HepG2 (cell line): ENCODE measurements at regions not wholly inside any gene's neighbourhood (a gene's known extent, or its start where the extent isn't known, plus 50 kb on each side); places are given as distances from the start of the nearest gene placed in this dataset.
A peak's percentile ranks its signal among the peaks of the same experiment; 100 is the strongest.

Experiments
- ARID4A ChIP-seq: sonication (generic); formaldehyde crosslinking; IDR thresholded peaks from 2 replicates; pipeline ENCODE4 v1.5.0; 2020; ENCODE audit warnings: mild to moderate bottlenecking, missing genetic modification reagents, borderline replicate concordance
- GABPA ChIP-seq, 2 experiments: IDR thresholded peaks; 2 replicates each; pipeline ENCODE4 v1.6.1; 2011 to 2016; ENCODE audit warnings: low read depth in 2 of 2, low read length in 1 of 2, missing biosample characterization in 1 of 2, missing genetic modification characterization in 1 of 2
- GABPB1 ChIP-seq: IDR thresholded peaks from 2 replicates; pipeline ENCODE4 v1.6.1; 2016; ENCODE audit warnings: mild to moderate bottlenecking, missing genetic modification reagents, moderate library complexity, missing compliant biosample characterization
- MYC ChIP-seq: sonication (generic); formaldehyde crosslinking; IDR thresholded peaks from 2 replicates; pipeline ENCODE4 v1.9.0; 2021; ENCODE audit warnings: missing genetic modification reagents, borderline replicate concordance
- PITX1 ChIP-seq: sonication (generic); formaldehyde crosslinking; IDR thresholded peaks from 2 replicates; pipeline ENCODE4 v1.5.1; 2020; ENCODE audit warnings: mild to moderate bottlenecking, missing genetic modification reagents
- POLR2A ChIP-seq, 2 experiments: IDR thresholded peaks; 2 replicates each; pipeline ENCODE4 v1.6.1; 2011; ENCODE audit warnings: low read depth in 2 of 2, low read length in 2 of 2, mild to moderate bottlenecking in 1 of 2, moderate library complexity in 1 of 2; ENCODE audit not compliant: insufficient read depth in 1 of 2
- POLR2G ChIP-seq: fragments of 200-400 bp; formaldehyde crosslinking; IDR thresholded peaks from 2 replicates; pipeline ENCODE4 v1.6.1; 2018; ENCODE audit warnings: mild to moderate bottlenecking, low read depth, low read length, moderate library complexity
- RXRA ChIP-seq: sonication (generic); formaldehyde crosslinking; IDR thresholded peaks from 2 replicates; pipeline ENCODE4 v1.5.1; 2020; ENCODE audit warnings: missing genetic modification reagents
- SNAI1 ChIP-seq: sonication (generic); formaldehyde crosslinking; IDR thresholded peaks from 2 replicates; pipeline ENCODE4 v1.5.0; 2020; ENCODE audit warnings: mild to moderate bottlenecking, missing genetic modification reagents, borderline replicate concordance
- SOX6 ChIP-seq, 2 experiments: fragments of 450-650 bp in 1 of 2; sonication (generic) in 1 of 2; formaldehyde crosslinking in 1 of 2; IDR thresholded peaks; 2 replicates each; pipeline versions ENCODE4 v1.4.0 to v1.6.1; 2017 to 2020; ENCODE audit warnings: antibody characterized with exemption in 1 of 2, mild to moderate bottlenecking in 1 of 2, missing genetic modification reagents in 1 of 2
- YY1 ChIP-seq: IDR thresholded peaks from 2 replicates; pipeline ENCODE4 v1.6.1; 2011; ENCODE audit warnings: low read length, low read depth, moderate library complexity, mild to moderate bottlenecking; ENCODE audit not compliant: insufficient read depth, insufficient replicate concordance
- ZFP91 ChIP-seq: sonication (generic); formaldehyde crosslinking; IDR thresholded peaks from 2 replicates; pipeline ENCODE4 v1.9.0; 2022; ENCODE audit warnings: missing genetic modification reagents, mild to moderate bottlenecking, borderline replicate concordance
- ZGPAT ChIP-seq: IDR thresholded peaks from 2 replicates; pipeline ENCODE4 v1.6.1; 2016; ENCODE audit warnings: mild to moderate bottlenecking
- ZNF30 ChIP-seq: sonication (generic); formaldehyde crosslinking; IDR thresholded peaks from 2 replicates; pipeline ENCODE4 v1.5.0; 2020; ENCODE audit warnings: mild to moderate bottlenecking, missing genetic modification reagents
- ZNF350 ChIP-seq: sonication (generic); formaldehyde crosslinking; IDR thresholded peaks from 2 replicates; pipeline ENCODE4 v1.4.0; 2020; ENCODE audit warnings: mild to moderate bottlenecking, low read depth, missing genetic modification reagents, borderline replicate concordance
- ZNF674 ChIP-seq: sonication (generic); formaldehyde crosslinking; IDR thresholded peaks from 2 replicates; pipeline ENCODE4 v1.5.0; 2020; ENCODE audit warnings: low read depth, mild to moderate bottlenecking, missing genetic modification reagents
- ZNF781 ChIP-seq: sonication (generic); formaldehyde crosslinking; IDR thresholded peaks from 2 replicates; pipeline ENCODE4 v1.5.1; 2020; ENCODE audit warnings: borderline replicate concordance, mild to moderate bottlenecking, missing genetic modification reagents; ENCODE audit errors: not compliant biosample characterization

GRCh38 chr1:65067491-65068201 is 80.4 kb upstream of the AK4 start (continued):
- TF ChIP-seq ARID4A (CRISPR knock-in tag) (peak; percentile 40; the same call in 1 of the 2 replicates), YY1 (peak; percentile 35), ZNF30 (CRISPR knock-in tag) (no peak), ZGPAT (CRISPR knock-in tag) (peak; percentile 57; the same call in 1 of the 2 replicates), POLR2A (IDR thresholded peaks at IDR 0.05; ENCODE audit: insufficient read depth in 1 of 2, low read depth in 2 of 2, low read length in 2 of 2) (peak in 1 of 2 experiments; percentile 54; a peak in 2 of 4 replicates), ZNF350 (CRISPR knock-in tag) (peak; percentile 51; the same call in 1 of the 2 replicates), ZNF674 (CRISPR knock-in tag) (no peak), POLR2G (peak; percentile 17; the same call in 1 of the 2 replicates), RXRA (0 out of 2 replicates have a peak, but pooled peaks have one; percentile 25), GABPB1 (CRISPR knock-in tag) (peak; percentile 53; the same call in 1 of the 2 replicates), ZNF781 (CRISPR knock-in tag) (no peak), PITX1 (peak; percentile 15; the same call in 1 of the 2 replicates), MYC (peak; percentile 16; the same call in 1 of the 2 replicates), SNAI1 (CRISPR knock-in tag) (0 out of 2 replicates have a peak, but pooled peaks have one; percentile 66), SOX6 (IDR thresholded peaks at IDR 0.05) (no peak), SOX6 (CRISPR knock-in tag; IDR thresholded peaks at IDR 0.05) (peak; percentile 45), ZFP91 (CRISPR knock-in tag) (0 out of 2 replicates have a peak, but pooled peaks have one; percentile 24), GABPA (IDR thresholded peaks at IDR 0.05; ENCODE audit: low read depth, low read length) (no peak), GABPA (CRISPR knock-in tag; IDR thresholded peaks at IDR 0.05; ENCODE audit: low read depth) (peak; percentile 43; the same call in 1 of the 2 replicates)
